ENCODE measurements at regions not wholly inside any gene's neighbourhood (a gene's known extent, or its start where the extent isn't known, plus 50 kb on each side); places are given as distances from the start of the nearest gene placed in this dataset.

GRCh38 chr22:47693606-47694005 is 931.2 kb downstream of the TBC1D22A start:
- DNase-seq (ENCODE audit: low spot score), result no peak

GRCh38 chr22:47692811-47693210 is 930.4 kb downstream of the TBC1D22A start:
- DNase-seq (ENCODE audit: low spot score), result no peak

GRCh38 chr22:47691152-47691895 is 928.9 kb downstream of the TBC1D22A start:
- DNase-seq (ENCODE audit: low spot score), result no peak

GRCh38 chr22:47690586-47690985 is 928.1 kb downstream of the TBC1D22A start:
- DNase-seq (ENCODE audit: low spot score), result no peak

- no peak for DNase-seq (ENCODE audit: low spot score)
Observed at GRCh38 chr22:47690166-47690565, 927.7 kb downstream of the TBC1D22A start.

GRCh38 chr22:47687776-47688175 is 925.3 kb downstream of the TBC1D22A start:
- no peak for DNase-seq (ENCODE audit: low spot score)

GRCh38 chr22:47687346-47687655 is 924.9 kb downstream of the TBC1D22A start:
- no peak for DNase-seq (ENCODE audit: low spot score)

- no peak for DNase-seq (ENCODE audit: low spot score)
Observed at GRCh38 chr22:47686594-47687345, 924.3 kb downstream of the TBC1D22A start.

GRCh38 chr22:47681411-47682165 is 919.1 kb downstream of the TBC1D22A start:
- no peak for DNase-seq (ENCODE audit: low spot score)

- no peak for DNase-seq (ENCODE audit: low spot score)
Observed at GRCh38 chr22:47678636-47679287, 916.3 kb downstream of the TBC1D22A start.

GRCh38 chr22:47678048-47678447 is 915.6 kb downstream of the TBC1D22A start:
- DNase-seq (ENCODE audit: low spot score), result no peak

- DNase-seq (ENCODE audit: low spot score), result no peak
Observed at GRCh38 chr22:47676685-47677084, 914.2 kb downstream of the TBC1D22A start.

GRCh38 chr22:47674600-47674999 is 912.1 kb downstream of the TBC1D22A start:
- DNase-seq (ENCODE audit: low spot score), result no peak

GRCh38 chr22:47673557-47673956 is 911.1 kb downstream of the TBC1D22A start:
- DNase-seq (ENCODE audit: low spot score), result no peak

- no peak for DNase-seq (ENCODE audit: low spot score)
Observed at GRCh38 chr22:47672526-47672925, 910.1 kb downstream of the TBC1D22A start.

GRCh38 chr22:47665151-47665550 is 902.7 kb downstream of the TBC1D22A start:
- DNase-seq (ENCODE audit: low spot score), result no peak

GRCh38 chr22:47663615-47664605 is 901.5 kb downstream of the TBC1D22A start:
- no peak for DNase-seq (ENCODE audit: low spot score)

- DNase-seq (ENCODE audit: low spot score), result no peak
Observed at GRCh38 chr22:47659467-47660223, 897.2 kb downstream of the TBC1D22A start.

GRCh38 chr22:47658182-47658581 is 895.7 kb downstream of the TBC1D22A start:
- DNase-seq (ENCODE audit: low spot score), result no peak

GRCh38 chr22:47657224-47657623 is 894.8 kb downstream of the TBC1D22A start:
- no peak for DNase-seq (ENCODE audit: low spot score)

Measured in H4 (cell line).